Naive thymus-derived CD8-positive, alpha-beta T cell (primary cell): ENCODE measurements at regions not wholly inside any gene's neighbourhood (a gene's known extent, or its start where the extent isn't known, plus 50 kb on each side); places are given as distances from the start of the nearest gene placed in this dataset.

Source experiments
- ATAC-seq, 2 donors: fragments of 150-1000 bp; cut with Tn5 transposase in 1 of 2; sonication (Bioruptor Pico), chemical (Tn5 transposase) in 1 of 2; 1 replicate in 1 of 2; 2 replicates in 1 of 2; pipeline ENCODE4 v1.10.0; 2021; ENCODE audit warnings: mild to moderate bottlenecking in 2 of 2, moderate library complexity in 2 of 2
- POLR2A ChIA-PET: fragments of 350-600 bp; sonication (Branson Sonifier 250); formaldehyde crosslinking; loops from one replicate; lab custom pipeline; 2021; ENCODE audit warnings: antibody characterized with exemption; lab: Charles Lee
- DNase-seq, 10 donors: peaks; one replicate each; pipeline versions ENCODE4 v3.0.0 to v3.0.0-alpha.2; 2020 to 2022
- H3K27ac Mint-ChIP-seq, 10 donors: one replicate each; pipeline ENCODE4 v1.8.0; 2020 to 2022; ENCODE audit warnings: mild to moderate bottlenecking in 10 of 10, mixed read lengths in 10 of 10, moderate library complexity in 4 of 10, inconsistent platforms in 1 of 10
- H3K27me3 Mint-ChIP-seq, 5 donors: one replicate each; pipeline ENCODE4 v1.8.0; 2021 to 2022; ENCODE audit warnings: mixed read lengths in 5 of 5
- H3K36me3 Mint-ChIP-seq, 3 donors: one replicate each; pipeline ENCODE4 v1.8.0; 2020 to 2022; ENCODE audit warnings: mixed read lengths in 3 of 3, mild to moderate bottlenecking in 2 of 3, inconsistent platforms in 1 of 3
- H3K4me1 Mint-ChIP-seq, 4 donors: one replicate each; pipeline ENCODE4 v1.8.0; 2021 to 2022; ENCODE audit warnings: mixed read lengths in 4 of 4
- H3K4me3 Mint-ChIP-seq, 10 donors: one replicate each; pipeline ENCODE4 v1.8.0; 2020 to 2022; ENCODE audit warnings: mild to moderate bottlenecking in 10 of 10, mixed read lengths in 10 of 10, moderate library complexity in 6 of 10, inconsistent platforms in 1 of 10
- H3K9me3 Mint-ChIP-seq, 9 donors: one replicate each; pipeline ENCODE4 v1.8.0; 2020 to 2022; ENCODE audit warnings: mixed read lengths in 9 of 9, mild to moderate bottlenecking in 3 of 9, inconsistent platforms in 1 of 9, moderate library complexity in 1 of 9

- H3K9me3 Mint-ChIP-seq, result peaks cover 0 to 5% (median 3%) of the 10 kb centered on the region in 9 donors
- H3K27ac Mint-ChIP-seq, result no peak overlapping the region
- H3K27me3 Mint-ChIP-seq, result peaks cover 4 to 43% (median 15%) of the 10 kb centered on the region in 5 donors
- no peaks in the 10 kb centered on the region for H3K36me3 Mint-ChIP-seq
- no peaks in the 10 kb centered on the region for H3K4me1 Mint-ChIP-seq
- POLR2A ChIA-PET, result no interaction called here
- no peak for DNase-seq
- H3K4me3 Mint-ChIP-seq, result no peak overlapping the region
- ATAC-seq, result no peak
Observed at GRCh38 chr20:21653628-21654027, 51.8 kb upstream of the PAX1 start.

- ATAC-seq (no peak), DNase-seq (no peak)
- Mint-ChIP-seq H3K27ac (no peak overlapping the region), H3K4me1 (no peaks in the 10 kb centered on the region), H3K36me3 (peaks cover 0 to 13% (median 0%) of the 10 kb centered on the region in 3 donors), H3K4me3 (no peak overlapping the region), H3K27me3 (peaks cover 5 to 20% (median 7%) of the 10 kb centered on the region in 5 donors), H3K9me3 (peaks cover 0 to 36% (median 17%) of the 10 kb centered on the region in 9 donors)
- POLR2A ChIA-PET, result no interaction called here
Observed at GRCh38 chr20:21643417-21643816, 62.0 kb upstream of the PAX1 start.

GRCh38 chr20:21640556-21640955 is 64.9 kb upstream of the PAX1 start:
- peaks cover 0 to 12% (median 0%) of the 10 kb centered on the region in 3 donors for H3K36me3 Mint-ChIP-seq
- peaks cover 5 to 23% (median 9%) of the 10 kb centered on the region in 5 donors for H3K27me3 Mint-ChIP-seq
- ATAC-seq (no peak), DNase-seq (no peak)
- no peak overlapping the region for H3K27ac Mint-ChIP-seq
- POLR2A ChIA-PET, result no interaction called here
- H3K4me3 Mint-ChIP-seq, result no peak overlapping the region
- no peaks in the 10 kb centered on the region for H3K4me1 Mint-ChIP-seq
- peaks cover 0 to 19% (median 9%) of the 10 kb centered on the region in 9 donors for H3K9me3 Mint-ChIP-seq

DNA sequence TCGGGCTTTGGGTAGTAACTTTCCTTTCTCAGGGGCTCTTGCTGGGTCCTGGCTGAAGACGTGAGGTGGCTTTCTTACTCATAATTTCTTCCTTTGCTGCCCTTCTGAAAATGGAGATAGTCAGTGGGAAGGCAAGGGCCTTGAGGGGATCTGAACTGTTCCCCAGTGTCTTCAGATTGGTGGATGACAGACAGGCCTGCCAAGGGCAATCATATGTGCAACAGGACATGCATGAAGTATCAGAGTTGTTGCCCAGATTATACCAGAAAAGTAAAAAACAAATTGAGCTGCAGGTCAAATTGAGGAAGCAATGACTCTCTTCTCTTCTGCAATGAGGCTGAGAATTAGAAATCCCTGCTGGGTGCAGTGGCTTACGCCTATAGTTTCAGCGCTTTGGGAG is 71.6 kb upstream of the PAX1 start:
- no peak overlapping the region for H3K4me3 Mint-ChIP-seq
- H3K9me3 Mint-ChIP-seq, result peaks cover 0 to 3% (median 0%) of the 10 kb centered on the region in 9 donors
- no peaks in the 10 kb centered on the region for H3K4me1 Mint-ChIP-seq
- H3K36me3 Mint-ChIP-seq, result no peaks in the 10 kb centered on the region
- ATAC-seq, result no peak
- no peak overlapping the region for H3K27ac Mint-ChIP-seq
- no peak for DNase-seq
- POLR2A ChIA-PET, result no interaction called here
- peaks cover 9 to 31% (median 16%) of the 10 kb centered on the region in 5 donors for H3K27me3 Mint-ChIP-seq

DNA sequence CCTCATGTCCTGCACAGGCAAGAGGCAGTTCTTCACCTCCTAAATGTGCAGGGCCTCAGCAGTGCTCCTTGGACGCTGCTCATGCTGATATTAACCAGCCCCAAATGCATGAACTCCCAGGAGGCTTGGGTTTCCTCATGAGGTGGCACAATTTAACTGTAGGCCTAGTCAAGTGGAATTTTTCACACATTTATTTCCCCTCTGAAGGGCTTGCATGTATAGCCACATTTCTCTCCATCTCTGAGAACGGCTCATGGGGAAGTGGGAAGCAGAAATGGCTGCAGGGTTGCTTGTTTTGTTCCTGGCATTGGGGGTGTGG is 72.8 kb upstream of the PAX1 start:
- H3K36me3 Mint-ChIP-seq, result no peaks in the 10 kb centered on the region
- peaks cover 9 to 39% (median 22%) of the 10 kb centered on the region in 5 donors for H3K27me3 Mint-ChIP-seq
- peaks cover 0 to 3% (median 0%) of the 10 kb centered on the region in 9 donors for H3K9me3 Mint-ChIP-seq
- POLR2A ChIA-PET, result no interaction called here
- DNase-seq (no peak), ATAC-seq (no peak)
- no peak overlapping the region for H3K4me3 Mint-ChIP-seq
- no peak overlapping the region for H3K27ac Mint-ChIP-seq
- H3K4me1 Mint-ChIP-seq, result no peaks in the 10 kb centered on the region

DNA sequence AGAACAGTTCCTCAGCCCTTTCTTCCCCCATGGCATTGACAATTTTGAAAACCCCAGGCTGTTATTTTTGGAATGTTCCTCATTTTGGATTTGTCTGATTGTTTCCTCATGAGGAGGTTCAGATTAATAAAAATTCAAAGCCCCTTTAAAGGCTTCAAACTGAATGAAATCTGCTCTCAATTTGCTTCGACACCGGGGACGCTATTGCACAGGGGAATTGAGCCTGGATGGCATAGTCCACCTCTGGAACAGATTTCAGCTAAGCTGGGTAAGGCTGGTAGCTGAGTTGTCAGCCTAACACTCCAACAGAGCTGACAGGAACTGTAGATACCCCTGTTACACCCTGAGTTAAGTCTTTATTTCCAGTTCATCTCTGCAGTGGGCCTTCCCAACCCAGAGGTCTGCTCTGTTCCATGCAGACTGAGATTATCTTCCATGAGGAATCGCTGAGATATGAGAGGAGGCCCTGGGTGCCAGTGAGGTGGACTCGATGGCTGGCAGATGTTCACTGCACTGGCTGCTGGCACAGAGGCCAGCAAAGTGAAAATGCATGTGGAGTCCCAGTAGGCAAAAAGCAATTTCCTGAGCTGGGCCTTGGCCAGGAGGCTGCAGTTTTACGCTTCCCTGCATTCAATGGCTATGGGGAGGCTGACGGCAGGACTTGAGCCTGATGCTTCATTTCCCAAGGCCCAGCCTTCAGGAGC is 73.3 kb upstream of the PAX1 start:
- POLR2A ChIA-PET, result no interaction called here
- H3K27ac Mint-ChIP-seq, result no peak overlapping the region
- no peak for DNase-seq
- peaks cover 11 to 39% (median 23%) of the 10 kb centered on the region in 5 donors for H3K27me3 Mint-ChIP-seq
- no peak overlapping the region for H3K4me3 Mint-ChIP-seq
- H3K4me1 Mint-ChIP-seq, result no peaks in the 10 kb centered on the region
- H3K36me3 Mint-ChIP-seq, result no peaks in the 10 kb centered on the region
- ATAC-seq, result no peak
- peaks cover 0 to 3% (median 0%) of the 10 kb centered on the region in 9 donors for H3K9me3 Mint-ChIP-seq

DNA sequence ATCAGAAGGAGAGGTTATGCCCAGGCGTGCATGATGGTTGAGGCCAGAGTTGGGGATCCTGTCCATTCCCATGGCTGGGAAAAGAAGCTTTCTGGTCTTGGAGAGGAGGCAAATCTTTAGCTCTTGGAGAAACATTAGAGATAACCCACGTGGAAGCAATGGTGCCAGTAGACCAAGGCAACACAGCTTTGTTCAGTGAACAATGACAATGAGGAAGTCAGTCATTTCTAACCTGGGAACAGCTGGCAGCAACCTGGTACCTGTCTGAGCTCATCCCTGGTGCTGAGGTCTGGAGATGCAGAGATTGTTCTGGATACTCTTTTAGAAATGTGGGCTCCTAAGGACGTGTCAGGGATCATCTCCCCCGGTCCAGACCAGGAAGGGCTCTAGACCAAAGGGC is 76.7 kb upstream of the PAX1 start:
- H3K9me3 Mint-ChIP-seq, result peaks cover 0 to 3% (median 0%) of the 10 kb centered on the region in 9 donors
- POLR2A ChIA-PET, result no interaction called here
- no peak overlapping the region for H3K27ac Mint-ChIP-seq
- H3K36me3 Mint-ChIP-seq, result no peaks in the 10 kb centered on the region
- ATAC-seq (no peak), DNase-seq (no peak)
- no peak overlapping the region for H3K4me3 Mint-ChIP-seq
- H3K27me3 Mint-ChIP-seq, result peaks cover 17 to 69% (median 29%) of the 10 kb centered on the region in 5 donors
- H3K4me1 Mint-ChIP-seq, result peaks cover 0 to under 1% (median 0%) of the 10 kb centered on the region in 4 donors

DNA sequence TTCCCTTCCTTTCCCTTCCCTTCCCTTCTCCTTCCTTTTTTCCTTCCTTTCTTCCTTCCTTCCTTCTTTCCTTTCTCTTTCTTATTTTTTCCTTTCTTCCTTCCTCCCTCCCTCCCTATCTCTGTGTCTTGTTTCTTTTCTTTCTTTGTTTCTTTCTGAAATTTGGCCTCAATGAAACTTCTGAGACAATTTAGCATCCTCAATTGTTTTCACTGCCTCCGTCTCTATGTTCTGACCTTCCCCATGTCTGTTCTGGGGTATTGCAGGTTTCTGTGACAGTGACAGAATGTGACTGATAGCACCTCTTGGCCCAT is 81.7 kb upstream of the PAX1 start:
- Mint-ChIP-seq H3K36me3 (no peaks in the 10 kb centered on the region), H3K27ac (no peak overlapping the region), H3K4me1 (peaks cover 0 to 7% (median 5%) of the 10 kb centered on the region in 4 donors), H3K9me3 (no peaks in the 10 kb centered on the region), H3K27me3 (peaks cover 12 to 61% (median 23%) of the 10 kb centered on the region in 5 donors), H3K4me3 (no peak overlapping the region)
- ATAC-seq, result no peak
- POLR2A ChIA-PET, result no interaction called here
- no peak for DNase-seq

DNA sequence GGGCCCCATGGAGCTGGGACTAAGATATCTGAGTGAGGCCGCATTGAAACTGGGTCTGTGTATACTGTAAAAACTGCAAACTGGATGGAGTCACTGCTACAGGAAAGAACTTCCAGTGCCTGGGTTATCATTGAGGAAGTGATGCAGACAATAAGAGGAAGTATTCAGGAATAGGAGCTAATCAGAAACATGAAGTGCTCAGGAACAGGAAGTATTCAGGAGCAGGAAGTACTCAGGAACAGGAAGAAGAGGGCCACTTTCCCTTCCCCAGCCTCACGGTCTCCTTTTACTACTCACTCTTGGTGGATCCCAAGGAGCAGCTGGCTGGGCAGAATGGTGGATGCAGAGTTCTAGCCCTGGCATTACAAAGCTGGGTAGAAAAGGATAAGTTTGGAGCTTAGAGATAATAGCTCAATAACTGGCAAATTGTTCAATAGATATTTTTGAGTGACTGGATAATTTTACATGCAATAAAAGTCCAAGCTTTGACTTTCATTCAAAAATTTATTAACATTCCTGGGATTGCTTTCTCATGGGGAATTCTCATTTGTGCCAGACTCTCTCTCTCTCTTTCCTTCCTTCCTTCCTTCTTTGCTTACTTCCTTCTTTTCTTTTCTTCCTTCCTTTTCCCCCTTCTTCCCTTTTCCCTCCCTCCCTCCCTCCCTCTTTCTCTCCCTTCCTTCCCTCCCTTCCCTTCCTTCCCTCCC is 82.2 kb upstream of the PAX1 start:
- H3K27me3 Mint-ChIP-seq, result peaks cover 11 to 56% (median 20%) of the 10 kb centered on the region in 5 donors

DNA sequence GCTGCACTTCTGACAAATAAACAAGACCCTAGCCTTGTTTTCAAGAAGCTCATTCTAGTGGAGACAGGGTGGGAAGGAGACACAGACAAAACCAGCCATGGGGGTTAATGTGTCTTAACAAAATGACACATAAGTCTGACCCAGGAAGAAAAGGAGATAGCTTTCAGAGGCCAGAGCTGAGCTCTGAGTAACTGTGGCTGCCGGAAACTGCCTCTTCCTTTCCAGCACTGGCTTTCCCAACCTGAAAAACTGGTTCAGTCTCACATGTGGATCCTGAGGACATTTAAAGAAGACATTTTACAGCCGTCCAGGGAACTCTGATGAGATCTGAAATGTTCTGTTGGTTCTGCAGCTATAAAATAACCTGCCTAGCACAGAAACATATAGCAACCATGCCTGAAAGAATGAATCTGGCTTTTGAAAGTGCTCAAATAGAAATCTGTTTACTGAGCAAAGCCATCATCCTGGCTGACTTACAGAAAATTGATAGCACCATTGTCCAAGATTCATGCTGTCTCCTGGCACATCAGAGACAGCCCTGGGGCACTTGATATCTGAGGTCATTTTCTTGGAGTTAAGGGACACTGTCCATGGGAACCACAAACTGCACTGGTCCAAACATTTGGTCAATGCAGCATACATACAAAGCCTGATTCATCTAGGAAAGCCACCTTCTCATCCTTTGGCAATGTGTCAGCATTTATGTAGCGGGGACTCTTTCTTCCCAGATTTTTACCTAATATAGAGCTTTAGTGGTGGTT is 83.2 kb upstream of the PAX1 start:
- DNase-seq (no peak), ATAC-seq (no peak)
- POLR2A ChIA-PET, result no interaction called here
- Mint-ChIP-seq H3K27ac (no peak overlapping the region), H3K36me3 (no peaks in the 10 kb centered on the region), H3K4me3 (no peak overlapping the region), H3K4me1 (peaks cover 0 to 7% (median 5%) of the 10 kb centered on the region in 4 donors), H3K27me3 (peaks cover 17 to 54% (median 19%) of the 10 kb centered on the region in 5 donors), H3K9me3 (no peaks in the 10 kb centered on the region)

More for the DNA sequence above, 82.2 kb upstream of the PAX1 start:
- peak overlapping the region in 1 of 10 donors; percentile 18 for H3K27ac Mint-ChIP-seq
- ATAC-seq (no peak), DNase-seq (no peak)
- H3K9me3 Mint-ChIP-seq, result no peaks in the 10 kb centered on the region
- peaks cover 0 to 7% (median 5%) of the 10 kb centered on the region in 4 donors for H3K4me1 Mint-ChIP-seq
- POLR2A ChIA-PET, result no interaction called here
- no peaks in the 10 kb centered on the region for H3K36me3 Mint-ChIP-seq
- peak overlapping the region in 1 of 10 donors; percentile 49 for H3K4me3 Mint-ChIP-seq

DNA sequence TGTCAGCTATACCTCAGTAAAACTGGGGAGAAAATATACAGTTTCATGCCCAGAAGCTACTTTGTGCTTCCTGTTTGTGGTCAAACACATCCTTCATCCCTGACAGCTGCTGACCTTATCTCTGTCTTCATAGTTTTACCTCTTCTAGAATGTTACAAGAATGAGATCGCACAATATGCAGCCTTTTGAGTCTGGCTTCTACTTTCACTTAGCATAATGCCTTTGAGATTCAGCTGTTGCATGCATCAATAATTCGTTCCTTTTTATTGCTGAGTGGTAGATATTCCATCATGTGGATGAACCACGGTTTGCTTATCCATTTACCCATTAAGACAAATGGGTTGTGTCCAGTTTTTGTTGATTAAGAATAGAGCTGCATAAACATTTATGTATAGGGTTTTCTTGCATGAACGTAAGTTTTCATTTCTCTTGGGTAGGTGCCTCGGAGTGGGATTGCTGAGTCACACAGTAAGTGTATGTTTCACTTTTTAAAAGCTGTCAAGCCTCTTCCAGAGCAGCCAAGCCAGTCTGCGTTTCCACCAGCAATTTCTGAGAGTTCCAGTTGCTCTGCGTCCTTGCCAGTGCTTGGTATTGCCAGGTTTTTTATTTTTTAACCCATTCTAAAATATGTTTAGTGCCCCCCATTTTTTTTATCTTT is 86.6 kb upstream of the PAX1 start:
- POLR2A ChIA-PET, result no interaction called here
- Mint-ChIP-seq H3K36me3 (no peaks in the 10 kb centered on the region), H3K9me3 (no peaks in the 10 kb centered on the region), H3K4me3 (no peak overlapping the region), H3K27ac (no peak overlapping the region), H3K4me1 (peaks cover 0 to 7% (median 5%) of the 10 kb centered on the region in 4 donors), H3K27me3 (peaks cover 7 to 51% (median 23%) of the 10 kb centered on the region in 5 donors)
- ATAC-seq, result no peak
- no peak for DNase-seq

DNA sequence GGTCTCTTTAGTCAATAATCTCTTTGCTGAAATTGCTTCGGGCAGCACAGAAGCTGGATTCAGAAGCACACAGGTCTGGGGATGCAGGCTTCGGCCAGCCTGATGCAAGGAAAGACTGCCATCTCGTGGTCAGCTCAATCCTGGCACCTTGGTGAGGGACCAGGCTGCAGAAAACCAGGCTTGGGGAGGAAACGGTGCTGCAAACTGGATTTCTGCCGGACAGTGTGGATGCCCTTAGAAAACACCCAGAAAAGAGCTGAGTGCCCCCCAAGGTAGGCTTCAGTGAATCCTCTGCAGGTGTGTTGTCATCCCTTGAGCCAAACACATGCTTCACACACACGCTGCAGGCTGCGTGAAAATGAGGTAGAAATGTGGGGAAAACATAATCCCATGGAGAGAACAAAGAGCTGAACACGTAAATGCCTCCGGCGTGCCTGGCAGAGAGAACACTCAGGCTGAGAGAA is 89.8 kb upstream of the PAX1 start:
- Mint-ChIP-seq H3K4me3 (no peak overlapping the region), H3K4me1 (no peaks in the 10 kb centered on the region), H3K9me3 (no peaks in the 10 kb centered on the region), H3K27ac (no peak overlapping the region), H3K36me3 (peaks cover 0 to 3% (median 0%) of the 10 kb centered on the region in 3 donors), H3K27me3 (peaks cover 13 to 68% (median 26%) of the 10 kb centered on the region in 5 donors)
- POLR2A ChIA-PET, result no interaction called here
- no peak for ATAC-seq
- peak in 7 of 10 donors; percentile 1 to 20 (median 12) for DNase-seq
